ENCODE measurements at regions not wholly inside any gene's neighbourhood (a gene's known extent, or its start where the extent isn't known, plus 50 kb on each side); places are given as distances from the start of the nearest gene placed in this dataset.

DNA sequence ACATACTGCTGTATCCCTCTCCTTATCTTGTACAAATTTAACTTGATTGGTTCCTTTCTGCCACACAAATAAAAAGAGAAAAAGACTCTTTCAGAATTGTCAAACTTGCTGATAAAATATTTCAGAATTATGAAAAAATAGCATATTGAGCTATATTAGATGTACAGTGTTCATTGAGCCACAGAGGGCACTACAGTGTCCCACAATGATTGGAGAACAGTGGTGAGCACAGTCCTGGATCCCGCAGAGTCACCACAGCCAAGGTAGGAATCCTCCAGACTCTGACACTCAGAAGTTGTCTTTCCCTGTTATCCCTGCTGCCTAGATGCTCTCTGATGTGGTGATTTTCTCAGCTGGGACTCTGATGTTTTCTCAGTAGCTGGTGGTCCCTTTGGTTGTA, 1281.3 kb upstream of the ZEB2 start:
- H3K4me3 ChIP-seq (ENCODE audit: low read depth, low read length) = no peak overlapping the region
- H3K9me3 ChIP-seq (ENCODE audit: control insufficient read depth, insufficient read depth, low read depth, low read length) = no peaks in the 10 kb centered on the region
- CTCF ChIA-PET = no interaction called here
- no peak overlapping the region for H3K27ac ChIP-seq (ENCODE audit: extremely low read depth, low read depth, low read length)
- H3K4me1 ChIP-seq (ENCODE audit: control insufficient read depth, insufficient read depth, low read length) = no peaks in the 10 kb centered on the region
- no peaks in the 10 kb centered on the region for H3K36me3 ChIP-seq (ENCODE audit: control insufficient read depth in 2 of 2, insufficient read depth in 1 of 2, low read length in 2 of 2)
- TF ChIP-seq ZNF768 (tag by site-specific recombination; IDR thresholded peaks at IDR 0.05) = no peak
- no peak for TF ChIP-seq ZNF791 (tag by site-specific recombination; IDR thresholded peaks at IDR 0.05)
- no peak for TF ChIP-seq KLF8 (tag by site-specific recombination; IDR thresholded peaks at IDR 0.05)
- no peak for TF ChIP-seq ZNF660 (tag by site-specific recombination; IDR thresholded peaks at IDR 0.05)
- no peak for TF ChIP-seq HOXC10 (CRISPR knock-in tag; IDR thresholded peaks at IDR 0.05)
- no peak for TF ChIP-seq ZBTB20 (tag by site-specific recombination; IDR thresholded peaks at IDR 0.05)
- TF ChIP-seq ZNF776 (tag by site-specific recombination; IDR thresholded peaks at IDR 0.05; ENCODE audit: borderline replicate concordance) = no peak
- no peak for TF ChIP-seq YY1 (tag by site-specific recombination; IDR thresholded peaks at IDR 0.05)
- no peak for TF ChIP-seq GLI4 (tag by site-specific recombination; IDR thresholded peaks at IDR 0.05)
- no peak for TF ChIP-seq ZNF843 (tag by site-specific recombination; IDR thresholded peaks at IDR 0.05)
- TF ChIP-seq ZNF350 (tag by site-specific recombination; IDR thresholded peaks at IDR 0.05) = no peak
- no peak for TF ChIP-seq ZNF76 (tag by site-specific recombination; IDR thresholded peaks at IDR 0.05; ENCODE audit: borderline replicate concordance, low read depth)
- no peak for TF ChIP-seq ZNF248 (tag by site-specific recombination; IDR thresholded peaks at IDR 0.05)
- TF ChIP-seq ZNF510 (tag by site-specific recombination; IDR thresholded peaks at IDR 0.05; ENCODE audit: insufficient replicate concordance) = no peak
- POLR2A ChIA-PET = no interaction called here

DNA sequence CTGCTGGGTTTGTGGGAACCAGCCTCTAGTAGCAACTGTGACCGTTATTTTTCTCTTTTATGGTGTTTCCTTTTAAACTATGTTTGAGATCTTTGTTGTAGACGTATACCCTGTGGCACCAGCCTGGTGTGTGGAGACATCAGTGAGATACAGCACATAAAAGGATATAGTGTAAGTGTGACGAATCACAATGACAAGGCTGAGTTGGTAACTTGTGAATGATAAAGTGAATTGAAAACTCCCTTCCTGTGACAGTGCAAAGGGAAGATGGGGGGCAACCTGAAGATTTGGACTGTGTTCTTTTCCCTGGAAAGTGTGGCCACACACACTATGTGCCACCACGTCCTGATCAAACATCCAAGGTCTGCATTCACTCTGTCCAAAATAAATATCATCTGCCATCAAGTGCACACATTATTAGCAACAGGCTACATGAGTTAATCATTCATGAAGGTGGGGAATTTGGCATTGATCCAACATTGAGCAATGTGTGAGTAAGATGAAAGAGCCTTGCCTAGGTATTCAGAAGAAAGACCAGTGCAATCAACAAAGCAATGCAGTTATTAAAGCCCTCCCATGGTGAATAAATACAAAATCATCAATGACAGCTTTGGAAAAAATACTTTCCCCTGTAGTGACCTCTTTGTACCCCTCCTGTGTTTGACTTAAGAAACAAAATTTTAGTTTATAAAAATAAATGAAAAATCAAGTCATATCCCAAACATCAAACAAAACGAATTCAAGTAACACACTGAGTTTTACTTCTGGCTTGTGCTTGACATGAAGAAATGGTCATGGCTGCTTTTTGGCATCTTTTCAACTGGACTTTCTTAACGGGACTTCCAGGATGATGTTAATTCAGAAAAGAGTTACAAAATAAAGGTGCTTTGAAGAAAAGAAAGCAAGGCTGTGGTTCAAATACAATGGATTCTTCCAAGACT, 1280.5 kb upstream of the ZEB2 start:
- Histone ChIP-seq H3K9me3 (ENCODE audit: control insufficient read depth, insufficient read depth, low read depth, low read length) (no peaks in the 10 kb centered on the region), H3K27ac (ENCODE audit: extremely low read depth, low read depth, low read length) (no peak overlapping the region), H3K36me3 (ENCODE audit: control insufficient read depth in 2 of 2, insufficient read depth in 1 of 2, low read length in 2 of 2) (no peaks in the 10 kb centered on the region), H3K4me1 (ENCODE audit: control insufficient read depth, insufficient read depth, low read length) (no peaks in the 10 kb centered on the region), H3K4me3 (ENCODE audit: low read depth, low read length) (no peak overlapping the region)
- POLR2A ChIA-PET = no interaction called here
- CTCF ChIA-PET = no interaction called here
- TF ChIP-seq IKZF3 (tag by site-specific recombination; IDR thresholded peaks at IDR 0.05) (no peak), SCRT2 (tag by site-specific recombination; IDR thresholded peaks at IDR 0.05) (peak; percentile 53)

DNA sequence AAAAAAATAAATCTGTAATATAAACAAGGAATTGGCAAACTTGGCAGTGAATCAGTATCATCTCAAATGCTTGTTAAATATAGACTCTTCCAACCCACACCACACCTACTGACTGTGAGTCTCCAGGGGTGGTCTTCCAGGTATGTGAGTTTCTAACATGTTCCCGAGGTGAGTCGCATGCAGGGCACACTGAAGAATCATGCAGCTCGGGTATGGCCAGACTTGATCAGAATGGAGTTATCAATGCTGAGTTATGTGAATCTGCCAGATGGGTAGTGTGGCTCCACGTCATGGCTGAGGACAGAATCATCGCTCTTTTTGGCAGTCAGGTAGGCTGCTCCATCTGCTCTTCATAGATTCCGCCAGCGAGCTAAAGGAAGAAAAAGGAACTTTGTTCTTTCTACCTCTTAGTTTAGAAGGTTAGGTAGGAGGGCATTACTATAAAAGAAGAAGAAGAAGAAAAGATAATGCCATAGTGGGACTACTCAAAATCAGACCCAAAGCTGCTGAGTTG, 1279.7 kb upstream of the ZEB2 start:
- Histone ChIP-seq H3K36me3 (ENCODE audit: control insufficient read depth in 2 of 2, insufficient read depth in 1 of 2, low read length in 2 of 2) (no peaks in the 10 kb centered on the region), H3K4me3 (ENCODE audit: low read depth, low read length) (no peak overlapping the region), H3K4me1 (ENCODE audit: control insufficient read depth, insufficient read depth, low read length) (no peaks in the 10 kb centered on the region), H3K9me3 (ENCODE audit: control insufficient read depth, insufficient read depth, low read depth, low read length) (no peaks in the 10 kb centered on the region), H3K27ac (ENCODE audit: extremely low read depth, low read depth, low read length) (no peak overlapping the region)
- TF ChIP-seq ZNF514 (tag by site-specific recombination; IDR thresholded peaks at IDR 0.05) (no peak), ZNF223 (tag by site-specific recombination; IDR thresholded peaks at IDR 0.05) (no peak), ZFP37 (tag by site-specific recombination; IDR thresholded peaks at IDR 0.05) (no peak), ZNF292 (tag by site-specific recombination; IDR thresholded peaks at IDR 0.05; ENCODE audit: borderline replicate concordance, low read depth) (no peak), ZNF24 (tag by site-specific recombination; IDR thresholded peaks at IDR 0.05) (no peak), ZNF629 (tag by site-specific recombination; IDR thresholded peaks at IDR 0.05) (no peak), ZNF548 (tag by site-specific recombination; IDR thresholded peaks at IDR 0.05) (no peak), ZNF76 (tag by site-specific recombination; IDR thresholded peaks at IDR 0.05; ENCODE audit: borderline replicate concordance, low read depth) (no peak), ZNF311 (tag by site-specific recombination; IDR thresholded peaks at IDR 0.05; ENCODE audit: borderline replicate concordance) (no peak), ZNF776 (tag by site-specific recombination; IDR thresholded peaks at IDR 0.05; ENCODE audit: borderline replicate concordance) (no peak), ZEB2 (tag by site-specific recombination; IDR thresholded peaks at IDR 0.05) (no peak), ZNF48 (tag by site-specific recombination; IDR thresholded peaks at IDR 0.05) (no peak)
- TF ChIP-seq, protein P1, sequence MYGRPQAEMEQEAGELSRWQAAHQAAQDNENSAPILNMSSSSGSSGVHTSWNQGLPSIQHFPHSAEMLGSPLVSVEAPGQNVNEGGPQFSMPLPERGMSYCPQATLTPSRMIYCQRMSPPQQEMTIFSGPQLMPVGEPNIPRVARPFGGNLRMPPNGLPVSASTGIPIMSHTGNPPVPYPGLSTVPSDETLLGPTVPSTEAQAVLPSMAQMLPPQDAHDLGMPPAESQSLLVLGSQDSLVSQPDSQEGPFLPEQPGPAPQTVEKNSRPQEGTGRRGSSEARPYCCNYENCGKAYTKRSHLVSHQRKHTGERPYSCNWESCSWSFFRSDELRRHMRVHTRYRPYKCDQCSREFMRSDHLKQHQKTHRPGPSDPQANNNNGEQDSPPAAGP (tag by site-specific recombination; IDR thresholded peaks at IDR 0.05) = no peak
- CTCF ChIA-PET = no interaction called here
- POLR2A ChIA-PET = no interaction called here

Measured in HEK293 (cell line).